ENCODE measurements at regions not wholly inside any gene's neighbourhood (a gene's known extent, or its start where the extent isn't known, plus 50 kb on each side); places are given as distances from the start of the nearest gene placed in this dataset.

DNA sequence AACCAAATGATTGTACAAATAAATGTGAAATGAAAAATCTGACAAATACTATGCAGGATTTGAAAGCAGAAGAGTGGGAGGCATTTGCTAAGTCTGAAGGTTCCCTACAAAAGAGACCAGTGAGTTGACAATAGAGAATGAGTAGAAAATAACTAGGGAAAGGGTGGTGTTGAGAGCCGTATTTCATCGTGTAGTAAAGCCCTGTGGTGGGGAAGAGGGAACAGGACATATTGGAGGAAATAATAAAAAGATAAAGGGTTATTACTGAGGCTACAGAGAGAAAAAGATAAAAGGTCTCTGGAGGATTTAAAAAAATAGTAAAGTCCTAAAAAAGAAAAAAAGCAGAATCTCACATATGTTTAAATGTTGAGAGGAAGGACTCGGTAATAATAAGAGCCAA is 268.8 kb downstream of the DUSP6 start:
- WGBS, 2 experiments (ENCODE audit: insufficient coverage in 2 of 2) = 77 to 100% methylated on average over 2 of the region's 3 CpGs
- Histone ChIP-seq H3K4me3 (ENCODE audit: extremely low read depth, insufficient read depth, low read length, poor library complexity, severe bottlenecking) (no peak overlapping the region), H3K27ac (ENCODE audit: low read depth, low read length, severe bottlenecking) (no peak overlapping the region), H3K4me1 (ENCODE audit: control insufficient read depth, insufficient read depth, low read length, poor library complexity, severe bottlenecking) (peaks cover 17% of the 10 kb centered on the region), H3K9me3 (ENCODE audit: control insufficient read depth, low read length) (no peaks in the 10 kb centered on the region), H3K36me3 (ENCODE audit: control insufficient read depth, insufficient read depth, low read length) (no peaks in the 10 kb centered on the region)

DNA sequence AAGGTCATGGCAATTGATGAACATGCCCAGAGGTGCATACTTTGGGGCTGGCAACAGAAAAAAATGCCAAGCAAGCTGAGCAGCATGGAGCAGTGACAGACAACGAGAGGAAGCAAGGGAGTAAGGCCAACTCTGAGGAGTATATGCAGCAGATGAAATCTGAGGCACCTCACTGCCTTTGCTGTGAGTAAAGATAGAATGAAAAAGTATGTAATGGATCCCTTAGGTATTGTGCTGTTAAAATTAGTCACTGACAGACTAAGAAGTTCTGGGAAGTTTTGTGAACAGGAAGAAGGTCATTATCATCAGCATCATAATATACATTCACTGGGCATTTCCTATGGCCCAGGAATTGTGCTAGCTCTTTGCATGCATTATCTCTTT is 269.9 kb downstream of the DUSP6 start:
- WGBS, 2 experiments (ENCODE audit: insufficient coverage in 2 of 2) = 64 to 88% methylated on average over 1 of the region's 1 CpG
- H3K4me1 ChIP-seq (ENCODE audit: control insufficient read depth, insufficient read depth, low read length, poor library complexity, severe bottlenecking) = peaks cover 14% of the 10 kb centered on the region
- H3K27ac ChIP-seq (ENCODE audit: low read depth, low read length, severe bottlenecking) = no peak overlapping the region
- no peaks in the 10 kb centered on the region for H3K36me3 ChIP-seq (ENCODE audit: control insufficient read depth, insufficient read depth, low read length)
- H3K9me3 ChIP-seq (ENCODE audit: control insufficient read depth, low read length) = no peaks in the 10 kb centered on the region
- H3K4me3 ChIP-seq (ENCODE audit: extremely low read depth, insufficient read depth, low read length, poor library complexity, severe bottlenecking) = no peak overlapping the region

DNA sequence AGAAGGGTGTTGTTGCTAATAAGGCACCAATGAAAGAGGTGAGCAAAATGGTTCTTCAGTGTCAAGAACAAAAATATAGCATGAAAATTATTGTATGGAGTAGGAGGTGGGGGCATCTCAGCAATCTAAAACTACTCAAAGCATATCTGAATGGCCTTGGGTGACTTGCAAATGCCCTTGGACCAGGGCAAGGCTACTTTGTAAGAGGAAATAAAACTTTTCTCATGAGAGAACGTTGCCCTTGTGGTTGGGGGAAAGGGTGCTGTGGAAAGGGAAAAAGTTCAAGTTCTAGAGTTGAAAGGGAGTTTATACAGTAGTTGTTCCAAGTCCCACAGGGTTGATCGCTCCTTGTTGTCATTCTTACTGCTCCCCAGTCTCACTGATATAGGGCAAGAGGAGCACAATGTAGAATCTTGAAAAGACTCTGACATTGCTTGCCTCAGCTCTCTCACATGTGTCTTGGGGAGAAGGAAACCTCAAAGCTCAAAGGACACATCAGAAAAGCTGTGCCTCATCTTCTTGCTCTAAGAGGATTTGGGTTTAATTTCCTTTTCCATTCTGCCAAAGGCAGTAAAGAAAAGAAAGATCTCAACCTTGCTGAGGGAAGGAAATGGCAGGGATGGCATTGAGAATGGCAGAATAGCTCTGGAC is 270.5 kb downstream of the DUSP6 start:
- H3K27ac ChIP-seq (ENCODE audit: low read depth, low read length, severe bottlenecking) = no peak overlapping the region
- 56 to 67% methylated on average over 1 of the region's 2 CpGs for whole genome bisulfite sequencing, 2 experiments (ENCODE audit: insufficient coverage in 2 of 2)

DNA sequence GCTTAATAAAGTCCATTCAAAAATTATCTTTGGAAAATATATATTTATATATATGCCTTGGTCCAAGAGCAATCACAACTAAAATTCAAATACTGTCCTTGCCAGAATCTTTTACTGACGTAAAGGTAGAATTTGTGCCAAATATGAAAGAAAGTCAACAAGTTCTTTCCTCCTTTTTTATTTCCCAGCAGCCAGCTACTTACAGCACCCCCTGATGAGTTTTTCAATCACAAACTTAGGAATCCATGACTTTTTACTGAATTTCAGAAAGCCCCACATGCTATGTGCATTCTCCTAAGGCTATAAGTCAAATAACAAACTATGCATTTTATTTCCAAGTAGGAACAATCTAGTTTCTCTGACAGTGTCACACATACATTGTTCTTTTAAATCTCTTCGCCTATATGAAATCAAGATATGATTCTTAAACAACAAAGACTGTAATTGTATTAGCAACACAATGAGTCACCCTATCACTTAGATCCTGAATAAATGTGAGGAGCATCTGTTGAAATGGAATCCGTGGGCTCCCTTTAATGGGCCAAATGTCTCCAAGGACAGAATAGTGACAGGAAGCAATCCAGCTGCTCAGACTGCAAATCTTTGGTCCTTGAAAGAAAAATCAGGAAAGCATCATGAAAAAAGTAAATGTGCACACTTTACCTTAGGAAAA is 271.4 kb downstream of the DUSP6 start:
- Histone ChIP-seq H3K4me3 (ENCODE audit: extremely low read depth, insufficient read depth, low read length, poor library complexity, severe bottlenecking) (no peak overlapping the region), H3K9me3 (ENCODE audit: control insufficient read depth, low read length) (no peaks in the 10 kb centered on the region), H3K27ac (ENCODE audit: low read depth, low read length, severe bottlenecking) (peak overlapping the region; percentile 18), H3K36me3 (ENCODE audit: control insufficient read depth, insufficient read depth, low read length) (no peaks in the 10 kb centered on the region), H3K4me1 (ENCODE audit: control insufficient read depth, insufficient read depth, low read length, poor library complexity, severe bottlenecking) (peaks cover 16% of the 10 kb centered on the region)
- 25% methylated on average over 1 of the region's 3 CpGs; no CpG with 5 or more reads in 1 of the 2 experiments for WGBS, 2 experiments (ENCODE audit: insufficient coverage in 2 of 2)

More for the DNA sequence above, 270.5 kb downstream of the DUSP6 start:
- H3K36me3 ChIP-seq (ENCODE audit: control insufficient read depth, insufficient read depth, low read length) = no peaks in the 10 kb centered on the region
- H3K4me3 ChIP-seq (ENCODE audit: extremely low read depth, insufficient read depth, low read length, poor library complexity, severe bottlenecking) = no peak overlapping the region
- H3K9me3 ChIP-seq (ENCODE audit: control insufficient read depth, low read length) = no peaks in the 10 kb centered on the region
- H3K4me1 ChIP-seq (ENCODE audit: control insufficient read depth, insufficient read depth, low read length, poor library complexity, severe bottlenecking) = peaks cover 14% of the 10 kb centered on the region

DNA sequence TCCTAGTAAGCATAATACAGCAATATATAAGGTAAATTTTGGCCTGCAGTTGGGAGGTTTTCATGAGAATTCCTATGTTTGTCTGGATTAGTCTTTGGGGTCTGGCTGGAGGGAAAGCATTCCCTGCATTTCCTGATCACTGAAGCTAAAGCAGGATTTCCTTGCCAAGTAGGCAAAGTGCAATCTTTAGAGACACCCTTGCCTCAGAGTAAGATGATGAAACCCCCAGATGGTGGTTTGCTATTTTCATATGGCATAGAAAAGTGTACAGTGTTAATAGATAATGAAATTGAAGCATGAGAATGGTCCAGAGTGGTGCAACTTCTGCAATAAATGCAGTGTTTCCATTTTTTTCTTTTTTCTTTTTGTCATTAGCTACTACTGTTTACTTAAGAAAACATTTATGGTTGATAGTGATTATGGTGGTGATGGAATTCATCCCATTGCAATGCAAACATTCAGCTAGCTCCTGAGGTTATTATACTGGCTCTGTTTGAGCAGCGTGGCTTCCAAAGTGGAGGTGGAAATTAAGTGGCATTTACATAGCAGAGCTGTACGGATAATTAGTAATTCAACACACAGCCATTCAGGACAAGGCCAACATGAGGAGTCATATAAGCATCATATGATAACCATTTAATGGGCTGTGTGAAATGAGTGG is 276.3 kb downstream of the DUSP6 start:
- no peaks in the 10 kb centered on the region for H3K36me3 ChIP-seq (ENCODE audit: control insufficient read depth, insufficient read depth, low read length)
- no peaks in the 10 kb centered on the region for H3K9me3 ChIP-seq (ENCODE audit: control insufficient read depth, low read length)
- no peak overlapping the region for H3K27ac ChIP-seq (ENCODE audit: low read depth, low read length, severe bottlenecking)
- peaks cover 10% of the 10 kb centered on the region for H3K4me1 ChIP-seq (ENCODE audit: control insufficient read depth, insufficient read depth, low read length, poor library complexity, severe bottlenecking)
- no peak overlapping the region for H3K4me3 ChIP-seq (ENCODE audit: extremely low read depth, insufficient read depth, low read length, poor library complexity, severe bottlenecking)
- WGBS, 2 experiments (ENCODE audit: insufficient coverage in 2 of 2) = no CpG with 5 or more reads among the region's 2 CpGs

DNA sequence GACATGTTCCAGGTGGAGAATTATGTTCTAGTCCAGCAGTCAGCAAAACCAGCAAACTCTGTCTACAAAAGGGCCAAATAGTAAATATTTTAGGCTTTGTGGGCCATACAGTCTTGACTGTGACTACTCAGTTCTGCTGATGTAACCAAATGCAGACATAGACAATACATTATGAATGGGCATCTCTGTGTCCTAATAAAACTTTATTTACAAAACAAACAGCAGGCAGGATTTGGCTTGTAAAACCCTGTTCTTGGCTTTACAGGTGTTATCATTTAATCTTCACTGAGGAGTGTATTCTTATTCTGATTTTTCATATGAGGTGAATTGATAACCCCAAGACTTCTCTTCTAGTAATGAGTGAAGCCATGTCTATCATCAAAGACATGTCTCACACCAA is 278.6 kb downstream of the DUSP6 start:
- no peak overlapping the region for H3K27ac ChIP-seq (ENCODE audit: low read depth, low read length, severe bottlenecking)
- no peaks in the 10 kb centered on the region for H3K36me3 ChIP-seq (ENCODE audit: control insufficient read depth, insufficient read depth, low read length)
- H3K9me3 ChIP-seq (ENCODE audit: control insufficient read depth, low read length) = no peaks in the 10 kb centered on the region
- no peak overlapping the region for H3K4me3 ChIP-seq (ENCODE audit: extremely low read depth, insufficient read depth, low read length, poor library complexity, severe bottlenecking)
- peaks cover 9% of the 10 kb centered on the region for H3K4me1 ChIP-seq (ENCODE audit: control insufficient read depth, insufficient read depth, low read length, poor library complexity, severe bottlenecking)

DNA sequence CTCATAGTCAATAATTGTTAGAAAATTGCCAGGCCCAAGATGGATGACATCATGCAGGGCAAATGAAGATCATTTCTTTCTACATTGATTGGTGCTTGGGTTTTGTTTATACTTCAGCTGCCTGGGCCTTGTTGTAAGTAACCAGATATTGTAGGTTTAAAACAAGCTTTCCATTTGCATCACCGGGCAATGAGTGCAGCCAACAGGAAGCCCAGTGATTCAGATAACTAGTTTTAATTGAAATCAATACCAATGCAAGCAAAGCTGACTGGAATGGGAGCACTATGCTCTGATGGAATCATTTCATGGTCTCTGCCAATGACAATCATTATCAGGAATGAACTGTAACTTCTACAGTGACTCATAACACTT is 279.3 kb downstream of the DUSP6 start:
- H3K4me1 ChIP-seq (ENCODE audit: control insufficient read depth, insufficient read depth, low read length, poor library complexity, severe bottlenecking) = peaks cover 9% of the 10 kb centered on the region
- H3K27ac ChIP-seq (ENCODE audit: low read depth, low read length, severe bottlenecking) = no peak overlapping the region
- H3K36me3 ChIP-seq (ENCODE audit: control insufficient read depth, insufficient read depth, low read length) = no peaks in the 10 kb centered on the region
- no CpG with 5 or more reads among the region's 1 CpG for WGBS, 2 experiments (ENCODE audit: insufficient coverage in 2 of 2)
- no peaks in the 10 kb centered on the region for H3K9me3 ChIP-seq (ENCODE audit: control insufficient read depth, low read length)
- no peak overlapping the region for H3K4me3 ChIP-seq (ENCODE audit: extremely low read depth, insufficient read depth, low read length, poor library complexity, severe bottlenecking)

DNA sequence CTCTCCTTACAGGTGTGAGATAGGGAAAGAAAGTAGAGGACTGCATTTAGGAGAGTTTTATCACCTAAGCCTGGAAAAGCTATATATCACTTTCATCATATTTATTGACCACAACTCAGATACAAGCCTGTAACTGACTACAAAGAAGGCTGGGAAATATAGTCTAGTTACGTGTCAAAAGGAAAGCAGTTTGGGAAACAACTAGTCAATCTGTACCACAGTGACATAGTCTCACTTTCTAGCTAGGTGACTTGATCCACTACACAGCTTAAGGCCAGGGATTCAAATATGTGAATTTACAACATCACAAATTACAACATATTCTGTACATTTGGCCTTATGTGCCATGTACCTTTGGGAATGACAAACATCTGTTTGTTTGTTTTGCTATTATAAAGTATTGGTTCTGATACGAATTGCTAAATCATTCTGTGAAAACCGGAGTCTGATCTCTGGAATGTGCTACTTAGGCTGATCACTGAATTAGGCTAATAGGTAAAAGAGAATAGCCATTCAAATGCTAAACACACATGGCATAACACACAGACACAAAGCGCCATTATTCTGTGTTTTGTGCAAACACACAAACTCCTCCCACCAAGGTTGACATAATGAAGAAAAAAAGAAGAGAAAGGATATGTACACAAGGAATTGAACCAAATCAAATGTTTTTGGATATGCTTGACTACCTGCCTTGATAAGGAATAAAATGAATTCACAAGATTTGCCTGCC is 279.8 kb downstream of the DUSP6 start:
- Histone ChIP-seq H3K9me3 (ENCODE audit: control insufficient read depth, low read length) (no peaks in the 10 kb centered on the region), H3K36me3 (ENCODE audit: control insufficient read depth, insufficient read depth, low read length) (no peaks in the 10 kb centered on the region), H3K4me1 (ENCODE audit: control insufficient read depth, insufficient read depth, low read length, poor library complexity, severe bottlenecking) (peaks cover 9% of the 10 kb centered on the region), H3K4me3 (ENCODE audit: extremely low read depth, insufficient read depth, low read length, poor library complexity, severe bottlenecking) (no peak overlapping the region), H3K27ac (ENCODE audit: low read depth, low read length, severe bottlenecking) (no peak overlapping the region)
- whole genome bisulfite sequencing, 2 experiments (ENCODE audit: insufficient coverage in 2 of 2) = 80 to 100% methylated on average over 1 to 2 of the region's 4 CpGs

DNA sequence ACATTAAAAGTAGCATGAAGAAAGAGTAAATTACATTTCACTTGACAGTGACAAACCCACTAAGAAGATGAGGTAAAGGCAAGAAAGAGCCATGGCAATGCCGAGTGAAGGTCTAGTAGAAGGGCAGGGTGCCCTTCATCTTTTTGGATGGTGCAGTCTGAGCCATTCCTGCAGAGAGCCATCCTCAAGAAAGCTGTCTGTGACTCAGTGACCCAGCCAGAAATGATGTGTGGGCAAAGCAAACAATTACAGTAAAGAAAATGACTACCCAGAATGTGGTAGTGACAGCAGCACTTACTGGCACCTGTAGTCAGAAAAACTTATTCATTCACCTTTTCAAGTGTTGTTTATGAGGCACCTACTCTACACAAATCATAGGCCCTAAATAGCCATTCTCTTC is 281.7 kb downstream of the DUSP6 start:
- 100% methylated on average over 1 of the region's 1 CpG for WGBS, 2 experiments (ENCODE audit: insufficient coverage in 2 of 2)
- Histone ChIP-seq H3K9me3 (ENCODE audit: control insufficient read depth, low read length) (no peaks in the 10 kb centered on the region), H3K36me3 (ENCODE audit: control insufficient read depth, insufficient read depth, low read length) (no peaks in the 10 kb centered on the region), H3K4me1 (ENCODE audit: control insufficient read depth, insufficient read depth, low read length, poor library complexity, severe bottlenecking) (peaks cover under 1% of the 10 kb centered on the region), H3K4me3 (ENCODE audit: extremely low read depth, insufficient read depth, low read length, poor library complexity, severe bottlenecking) (no peak overlapping the region), H3K27ac (ENCODE audit: low read depth, low read length, severe bottlenecking) (no peak overlapping the region)

DNA sequence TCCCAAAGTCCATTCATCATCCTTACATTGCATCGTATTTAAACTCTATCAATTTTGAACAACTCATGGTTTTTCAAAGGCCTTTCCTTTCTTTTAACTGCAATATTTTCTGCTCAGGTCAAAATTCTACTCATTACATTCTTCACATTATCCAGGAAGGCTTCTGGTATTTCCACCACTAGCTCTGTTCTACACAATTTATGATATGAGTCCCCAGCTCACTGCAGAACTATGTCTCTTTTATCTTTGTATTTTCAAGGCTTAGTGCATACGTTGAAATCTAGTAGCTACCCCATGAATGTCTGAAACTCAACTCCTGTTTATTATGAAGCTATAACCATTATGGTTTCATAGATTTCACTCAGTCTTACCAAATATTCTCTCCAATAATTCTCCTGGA is 282.9 kb downstream of the DUSP6 start:
- H3K4me1 ChIP-seq (ENCODE audit: control insufficient read depth, insufficient read depth, low read length, poor library complexity, severe bottlenecking) = no peaks in the 10 kb centered on the region
- WGBS, 2 experiments (ENCODE audit: insufficient coverage in 2 of 2) = 90 to 100% methylated on average over 1 of the region's 2 CpGs
- no peaks in the 10 kb centered on the region for H3K9me3 ChIP-seq (ENCODE audit: control insufficient read depth, low read length)
- H3K36me3 ChIP-seq (ENCODE audit: control insufficient read depth, insufficient read depth, low read length) = no peaks in the 10 kb centered on the region
- H3K27ac ChIP-seq (ENCODE audit: low read depth, low read length, severe bottlenecking) = no peak overlapping the region
- H3K4me3 ChIP-seq (ENCODE audit: extremely low read depth, insufficient read depth, low read length, poor library complexity, severe bottlenecking) = no peak overlapping the region

Measured in mesodermal cell (in vitro differentiated cells).